Astrocyte (in vitro differentiated cells and primary cell): ENCODE measurements at regions not wholly inside any gene's neighbourhood (a gene's known extent, or its start where the extent isn't known, plus 50 kb on each side); places are given as distances from the start of the nearest gene placed in this dataset.

ENCODE experiments used
- EZH2 ChIP-seq: IDR thresholded peaks from 2 replicates; pipeline ENCODE4 v1.6.1; 2012; ENCODE audit warnings: mild to moderate bottlenecking, low read length, inconsistent platforms; ENCODE audit not compliant: insufficient read depth
- TF ChIP-seq, protein P1 (sequence below): IDR thresholded peaks from 2 replicates; pipeline ENCODE4 v1.5.1; 2011; ENCODE audit warnings: low read depth, mild to moderate bottlenecking, inconsistent platforms, low read length, moderate library complexity; ENCODE audit not compliant: insufficient read depth

DNA sequence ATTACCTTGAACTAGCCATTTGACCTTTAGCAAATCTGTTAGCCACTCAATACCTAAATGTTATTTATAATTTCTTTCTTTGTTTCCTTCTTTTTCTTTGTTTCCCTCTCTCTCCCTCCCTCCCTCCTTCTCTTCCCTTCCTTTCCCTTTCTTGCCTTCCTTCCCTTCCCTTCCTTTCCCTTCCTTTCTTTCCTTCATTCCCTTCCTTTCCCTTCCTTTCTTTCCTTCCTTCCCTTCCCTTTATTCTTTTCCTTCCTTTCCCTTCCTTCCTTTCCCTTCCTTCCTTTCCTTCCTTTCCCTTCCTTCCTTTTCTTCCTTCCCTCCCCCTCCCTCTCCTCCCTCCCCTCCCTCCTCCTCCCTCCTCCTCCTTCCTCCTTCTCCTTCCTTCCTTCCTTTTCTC lies 75.7 kb upstream of the KCNA4 start:
- TF ChIP-seq, protein P1, sequence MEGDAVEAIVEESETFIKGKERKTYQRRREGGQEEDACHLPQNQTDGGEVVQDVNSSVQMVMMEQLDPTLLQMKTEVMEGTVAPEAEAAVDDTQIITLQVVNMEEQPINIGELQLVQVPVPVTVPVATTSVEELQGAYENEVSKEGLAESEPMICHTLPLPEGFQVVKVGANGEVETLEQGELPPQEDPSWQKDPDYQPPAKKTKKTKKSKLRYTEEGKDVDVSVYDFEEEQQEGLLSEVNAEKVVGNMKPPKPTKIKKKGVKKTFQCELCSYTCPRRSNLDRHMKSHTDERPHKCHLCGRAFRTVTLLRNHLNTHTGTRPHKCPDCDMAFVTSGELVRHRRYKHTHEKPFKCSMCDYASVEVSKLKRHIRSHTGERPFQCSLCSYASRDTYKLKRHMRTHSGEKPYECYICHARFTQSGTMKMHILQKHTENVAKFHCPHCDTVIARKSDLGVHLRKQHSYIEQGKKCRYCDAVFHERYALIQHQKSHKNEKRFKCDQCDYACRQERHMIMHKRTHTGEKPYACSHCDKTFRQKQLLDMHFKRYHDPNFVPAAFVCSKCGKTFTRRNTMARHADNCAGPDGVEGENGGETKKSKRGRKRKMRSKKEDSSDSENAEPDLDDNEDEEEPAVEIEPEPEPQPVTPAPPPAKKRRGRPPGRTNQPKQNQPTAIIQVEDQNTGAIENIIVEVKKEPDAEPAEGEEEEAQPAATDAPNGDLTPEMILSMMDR, result no peak
- no peak for TF ChIP-seq EZH2
